ENCODE measurements at regions not wholly inside any gene's neighbourhood (a gene's known extent, or its start where the extent isn't known, plus 50 kb on each side); places are given as distances from the start of the nearest gene placed in this dataset.

- TF ChIP-seq, protein P1, sequence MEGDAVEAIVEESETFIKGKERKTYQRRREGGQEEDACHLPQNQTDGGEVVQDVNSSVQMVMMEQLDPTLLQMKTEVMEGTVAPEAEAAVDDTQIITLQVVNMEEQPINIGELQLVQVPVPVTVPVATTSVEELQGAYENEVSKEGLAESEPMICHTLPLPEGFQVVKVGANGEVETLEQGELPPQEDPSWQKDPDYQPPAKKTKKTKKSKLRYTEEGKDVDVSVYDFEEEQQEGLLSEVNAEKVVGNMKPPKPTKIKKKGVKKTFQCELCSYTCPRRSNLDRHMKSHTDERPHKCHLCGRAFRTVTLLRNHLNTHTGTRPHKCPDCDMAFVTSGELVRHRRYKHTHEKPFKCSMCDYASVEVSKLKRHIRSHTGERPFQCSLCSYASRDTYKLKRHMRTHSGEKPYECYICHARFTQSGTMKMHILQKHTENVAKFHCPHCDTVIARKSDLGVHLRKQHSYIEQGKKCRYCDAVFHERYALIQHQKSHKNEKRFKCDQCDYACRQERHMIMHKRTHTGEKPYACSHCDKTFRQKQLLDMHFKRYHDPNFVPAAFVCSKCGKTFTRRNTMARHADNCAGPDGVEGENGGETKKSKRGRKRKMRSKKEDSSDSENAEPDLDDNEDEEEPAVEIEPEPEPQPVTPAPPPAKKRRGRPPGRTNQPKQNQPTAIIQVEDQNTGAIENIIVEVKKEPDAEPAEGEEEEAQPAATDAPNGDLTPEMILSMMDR (IDR thresholded peaks at IDR 0.05): no peak
- no peak for TF ChIP-seq POLR2AphosphoS5 (IDR thresholded peaks at IDR 0.05)
- no peak for TF ChIP-seq POLR2A (IDR thresholded peaks at IDR 0.05)
Observed at GRCh38 chr15:69834267-69834666, 263.4 kb downstream of the TLE3 start.
